Gastroesophageal sphincter (tissue), 4 donors: ENCODE measurements at regions not wholly inside any gene's neighbourhood (a gene's known extent, or its start where the extent isn't known, plus 50 kb on each side); places are given as distances from the start of the nearest gene placed in this dataset.

Experiments used
- ATAC-seq: fragments of 150-250 bp; one replicate; pipeline ENCODE4 v1.9.1; 2016; ENCODE audit warnings: mild to moderate bottlenecking, moderate library complexity
- H3K27ac ChIP-seq, 4 donors: fragments of 200-600 bp; sonication (generic) in 3 of 4; 1 replicate in 3 of 4; 2 replicates in 1 of 4; pipeline ENCODE4 v1.5.1; 2016 to 2019
- H3K27me3 ChIP-seq: fragments of 200-600 bp; sonication (generic); one replicate; pipeline ENCODE4 v1.5.1; 2019
- H3K36me3 ChIP-seq, 2 donors: fragments of 200-600 bp; sonication (generic); one replicate each; pipeline ENCODE4 v1.5.1; 2019; ENCODE audit warnings: control low read depth in 1 of 2
- H3K4me1 ChIP-seq, 3 donors: fragments of 200-600 bp; sonication (generic); 1 replicate in 2 of 3; 2 replicates in 1 of 3; pipeline ENCODE4 v1.5.1; 2016 to 2019; ENCODE audit warnings: control low read depth in 2 of 3
- H3K4me3 ChIP-seq, 2 donors: fragments of 200-600 bp; sonication (generic); one replicate each; pipeline ENCODE4 v1.5.1; 2019; ENCODE audit warnings: mild to moderate bottlenecking in 1 of 2, moderate library complexity in 1 of 2
- H3K9me3 ChIP-seq, 3 donors: fragments of 200-600 bp; sonication (generic); one replicate each; pipeline ENCODE4 v1.5.1; 2017 to 2019; ENCODE audit warnings: control low read depth in 2 of 3
- EP300 ChIP-seq: sonication (generic); formaldehyde crosslinking; IDR thresholded peaks from one replicate; pipeline ENCODE4 v1.6.1; 2017; ENCODE audit warnings: antibody characterized with exemption, mild to moderate bottlenecking
- POLR2A ChIP-seq, 2 donors: fragments of 450-650 bp; IDR thresholded peaks; one replicate each; pipeline ENCODE4 v1.6.1; 2017; ENCODE audit warnings: antibody characterized with exemption in 2 of 2, mild to moderate bottlenecking in 2 of 2, moderate library complexity in 1 of 2
- POLR2AphosphoS5 ChIP-seq: sonication (generic); formaldehyde crosslinking; IDR thresholded peaks from one replicate; pipeline ENCODE4 v1.6.1; 2017; ENCODE audit warnings: antibody characterized with exemption
- WGBS, 2 donors: methylation state at CpG; one replicate each; pipeline ENCODE4 v1.1.5; 2018; ENCODE audit warnings: low coverage in 1 of 2; 5-methylcytosine and 5-hydroxymethylcytosine counted together
- TF ChIP-seq, protein P1 (sequence below), 4 experiments: fragments of 200-600 bp in 2 of 4; fragments of 450-650 bp in 2 of 4; sonication (generic) in 1 of 4; IDR thresholded peaks; one replicate each; pipeline ENCODE4 v1.5.1; 2017 to 2019; ENCODE audit warnings: antibody characterized with exemption in 4 of 4, mild to moderate bottlenecking in 2 of 4, moderate library complexity in 2 of 4

DNA sequence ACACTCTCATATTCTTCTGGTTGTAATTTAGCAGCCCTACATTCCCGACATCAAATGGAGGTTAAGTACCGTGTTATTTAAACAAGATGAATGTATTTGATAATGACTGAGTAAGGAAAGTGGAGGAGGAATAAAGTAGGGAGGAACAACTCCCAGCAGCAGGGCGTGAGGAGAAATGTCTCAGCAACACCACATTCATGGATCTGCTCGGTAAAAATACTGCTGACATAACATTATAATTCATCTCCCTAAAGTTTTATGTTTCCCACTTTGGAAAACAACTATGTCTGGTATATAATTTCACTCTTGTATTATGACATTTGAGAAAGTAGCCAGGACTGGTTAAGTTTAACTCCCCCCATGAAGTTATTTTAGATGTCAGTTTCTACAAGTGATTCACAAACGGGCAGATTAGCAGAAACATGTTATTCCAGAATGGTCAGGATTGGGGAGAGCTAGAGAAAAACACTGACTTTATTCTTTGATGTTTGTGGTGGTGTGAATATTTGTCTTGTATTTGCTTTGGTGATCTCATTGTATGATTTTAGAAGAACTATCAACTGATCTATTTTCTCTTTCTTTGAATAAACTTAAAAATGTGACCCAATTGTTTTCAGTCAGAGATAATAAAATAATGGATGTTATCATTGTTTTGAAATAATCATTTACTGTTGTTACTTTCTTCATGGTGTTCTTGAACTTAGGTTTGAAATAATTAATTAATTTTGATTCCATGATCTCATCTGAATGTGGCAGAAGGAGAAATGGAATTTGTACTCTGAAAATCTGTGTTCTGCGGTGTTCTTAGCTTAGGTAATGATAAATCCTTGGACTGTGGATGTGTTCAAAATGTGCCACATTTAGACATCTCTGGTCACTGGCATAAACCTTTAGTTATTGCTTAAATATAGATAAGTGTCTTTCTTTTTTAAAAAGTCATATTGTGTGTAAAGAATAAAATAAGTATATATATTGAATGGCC lies 303.6 kb upstream of the ZNF608 start:
- no peak overlapping the region for H3K27ac ChIP-seq
- ATAC-seq: no peak
- WGBS, 2 donors: 57 to 63% methylated on average over 6 of the region's 6 CpGs

DNA sequence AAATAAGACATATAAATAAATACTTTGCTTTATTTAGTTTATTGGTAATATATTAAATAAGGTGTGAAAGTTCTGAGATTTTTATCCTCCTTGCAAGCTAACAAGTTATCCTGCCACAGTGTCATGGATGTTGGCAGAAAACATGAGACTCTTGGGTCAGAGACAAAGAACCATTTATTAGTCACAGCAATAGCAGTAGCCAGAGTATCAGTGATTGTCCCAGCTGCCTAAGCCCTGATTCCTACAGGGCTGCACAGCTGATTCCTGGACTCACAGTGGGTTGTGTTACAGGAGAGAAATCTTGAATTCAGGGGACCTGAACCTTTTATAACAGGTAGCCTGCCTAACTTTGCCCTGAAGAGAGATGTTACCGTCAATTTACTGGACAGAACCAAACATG lies 304.5 kb upstream of the ZNF608 start:
- no peaks in the 10 kb centered on the region for H3K9me3 ChIP-seq
- H3K36me3 ChIP-seq: no peaks in the 10 kb centered on the region
- H3K4me1 ChIP-seq: peaks cover 0 to 8% (median 0%) of the 10 kb centered on the region in 3 donors
- no peaks in the 10 kb centered on the region for H3K27me3 ChIP-seq
- no peak for ATAC-seq
- no peak overlapping the region for H3K27ac ChIP-seq
- no peak for TF ChIP-seq POLR2A (IDR thresholded peaks at IDR 0.05)
- no peak for TF ChIP-seq EP300
- no peak for TF ChIP-seq POLR2AphosphoS5
- TF ChIP-seq, protein P1, sequence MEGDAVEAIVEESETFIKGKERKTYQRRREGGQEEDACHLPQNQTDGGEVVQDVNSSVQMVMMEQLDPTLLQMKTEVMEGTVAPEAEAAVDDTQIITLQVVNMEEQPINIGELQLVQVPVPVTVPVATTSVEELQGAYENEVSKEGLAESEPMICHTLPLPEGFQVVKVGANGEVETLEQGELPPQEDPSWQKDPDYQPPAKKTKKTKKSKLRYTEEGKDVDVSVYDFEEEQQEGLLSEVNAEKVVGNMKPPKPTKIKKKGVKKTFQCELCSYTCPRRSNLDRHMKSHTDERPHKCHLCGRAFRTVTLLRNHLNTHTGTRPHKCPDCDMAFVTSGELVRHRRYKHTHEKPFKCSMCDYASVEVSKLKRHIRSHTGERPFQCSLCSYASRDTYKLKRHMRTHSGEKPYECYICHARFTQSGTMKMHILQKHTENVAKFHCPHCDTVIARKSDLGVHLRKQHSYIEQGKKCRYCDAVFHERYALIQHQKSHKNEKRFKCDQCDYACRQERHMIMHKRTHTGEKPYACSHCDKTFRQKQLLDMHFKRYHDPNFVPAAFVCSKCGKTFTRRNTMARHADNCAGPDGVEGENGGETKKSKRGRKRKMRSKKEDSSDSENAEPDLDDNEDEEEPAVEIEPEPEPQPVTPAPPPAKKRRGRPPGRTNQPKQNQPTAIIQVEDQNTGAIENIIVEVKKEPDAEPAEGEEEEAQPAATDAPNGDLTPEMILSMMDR (IDR thresholded peaks at IDR 0.05): no peak
- 100% methylated on average over 1 of the region's 1 CpG; no CpG with 5 or more reads in 1 of the 2 donors for WGBS, 2 donors
- H3K4me3 ChIP-seq: no peak overlapping the region

More for the DNA sequence above, 303.6 kb upstream of the ZNF608 start:
- Histone ChIP-seq H3K9me3 (no peaks in the 10 kb centered on the region), H3K36me3 (no peaks in the 10 kb centered on the region), H3K27me3 (no peaks in the 10 kb centered on the region), H3K4me3 (no peak overlapping the region), H3K4me1 (peaks cover 0 to 8% (median 0%) of the 10 kb centered on the region in 3 donors)
- no peak for TF ChIP-seq POLR2AphosphoS5
- no peak for TF ChIP-seq EP300
- no peak for TF ChIP-seq POLR2A (IDR thresholded peaks at IDR 0.05)
- TF ChIP-seq, protein P1 (IDR thresholded peaks at IDR 0.05): no peak

DNA sequence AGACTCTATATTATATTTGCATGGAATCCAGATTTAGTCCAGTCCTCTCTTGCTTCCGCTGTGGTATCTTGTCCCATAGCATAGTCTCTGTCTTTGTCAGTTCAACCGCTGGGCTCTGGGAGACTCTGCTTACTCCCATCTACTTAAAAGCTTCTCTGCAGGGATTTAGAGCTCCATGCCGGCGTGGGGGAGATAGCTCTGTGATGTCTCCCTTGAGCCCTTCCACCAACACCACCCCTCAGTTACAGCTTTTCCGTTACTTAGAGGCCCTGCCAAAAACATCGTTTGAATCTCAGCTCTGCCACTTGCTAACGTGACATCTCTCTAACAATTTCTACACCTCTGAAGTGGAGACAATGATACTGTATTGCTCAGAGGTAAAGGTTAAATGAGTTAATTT lies 306.1 kb upstream of the ZNF608 start:
- ATAC-seq: no peak
- H3K36me3 ChIP-seq: no peaks in the 10 kb centered on the region
- H3K27ac ChIP-seq: no peak overlapping the region
- H3K27me3 ChIP-seq: no peaks in the 10 kb centered on the region
- WGBS, 2 donors: 86% methylated on average over 7 of the region's 7 CpGs; no CpG with 5 or more reads in 1 of the 2 donors
- TF ChIP-seq POLR2A (IDR thresholded peaks at IDR 0.05): no peak
- TF ChIP-seq EP300: no peak
- TF ChIP-seq POLR2AphosphoS5: no peak
- TF ChIP-seq, protein P1 (IDR thresholded peaks at IDR 0.05): no peak
- peaks cover 0 to 17% (median 0%) of the 10 kb centered on the region in 3 donors for H3K4me1 ChIP-seq
- H3K4me3 ChIP-seq: no peak overlapping the region
- no peaks in the 10 kb centered on the region for H3K9me3 ChIP-seq

- TF ChIP-seq, protein P1 (IDR thresholded peaks at IDR 0.05): no peak
- TF ChIP-seq POLR2AphosphoS5 (no peak), EP300 (no peak)
- no peaks in the 10 kb centered on the region for H3K27me3 ChIP-seq
- no peak overlapping the region for H3K27ac ChIP-seq
- H3K4me3 ChIP-seq: no peak overlapping the region
- H3K9me3 ChIP-seq: no peaks in the 10 kb centered on the region
- no peak for ATAC-seq
- 43 to 89% methylated on average over 1 of the region's 1 CpG for WGBS, 2 donors
- H3K4me1 ChIP-seq: peaks cover 0 to 23% (median 4%) of the 10 kb centered on the region in 3 donors
- no peaks in the 10 kb centered on the region for H3K36me3 ChIP-seq
Observed at GRCh38 chr5:125053179-125053578, 306.7 kb upstream of the ZNF608 start.

DNA sequence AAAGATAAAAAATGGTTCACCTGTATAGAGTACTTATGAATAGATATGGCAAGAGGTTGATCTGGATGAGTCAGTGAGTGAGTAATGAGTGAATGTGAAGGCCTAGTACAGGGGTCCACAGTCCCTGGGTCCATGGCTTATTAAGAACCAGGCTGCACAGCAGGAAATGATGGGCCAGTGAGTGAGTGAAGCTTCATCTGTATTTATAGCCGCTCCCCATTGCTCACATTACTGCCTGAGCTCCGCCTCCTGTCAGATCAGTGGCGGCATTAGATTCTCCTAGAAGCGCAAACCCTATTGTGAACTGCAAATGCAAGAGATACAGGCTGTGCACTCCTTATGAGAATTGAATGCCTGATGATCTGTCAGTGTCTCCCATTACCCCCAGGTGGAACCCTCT lies 307.7 kb upstream of the ZNF608 start:
- 100% methylated on average over 2 to 4 of the region's 4 CpGs for WGBS, 2 donors
- Histone ChIP-seq H3K4me3 (no peak overlapping the region), H3K9me3 (no peaks in the 10 kb centered on the region), H3K27me3 (no peaks in the 10 kb centered on the region), H3K36me3 (no peaks in the 10 kb centered on the region), H3K4me1 (peaks cover 3 to 32% (median 10%) of the 10 kb centered on the region in 3 donors), H3K27ac (no peak overlapping the region)
- ATAC-seq: no peak
- TF ChIP-seq POLR2A (IDR thresholded peaks at IDR 0.05) (no peak), POLR2AphosphoS5 (no peak), EP300 (no peak)
- TF ChIP-seq, protein P1 (IDR thresholded peaks at IDR 0.05): no peak
